Hepatocyte (in vitro differentiated cells): ENCODE measurements at regions not wholly inside any gene's neighbourhood (a gene's known extent, or its start where the extent isn't known, plus 50 kb on each side); places are given as distances from the start of the nearest gene placed in this dataset.

Experiments
- EZH2phosphoT487 ChIP-seq: fragments of 200-600 bp; sonication (generic); IDR thresholded peaks from one replicate; pipeline ENCODE4 v1.6.1; 2018; ENCODE audit warnings: antibody characterized with exemption, mild to moderate bottlenecking, low read depth, moderate library complexity; ENCODE audit not compliant: unreplicated experiment, severe bottlenecking
- TF ChIP-seq, protein P1 (sequence below): fragments of 200-600 bp; sonication (generic); IDR thresholded peaks from 2 replicates; pipeline ENCODE4 v1.5.1; 2016; ENCODE audit warnings: antibody characterized with exemption, mild to moderate bottlenecking; ENCODE audit not compliant: poor library complexity

DNA sequence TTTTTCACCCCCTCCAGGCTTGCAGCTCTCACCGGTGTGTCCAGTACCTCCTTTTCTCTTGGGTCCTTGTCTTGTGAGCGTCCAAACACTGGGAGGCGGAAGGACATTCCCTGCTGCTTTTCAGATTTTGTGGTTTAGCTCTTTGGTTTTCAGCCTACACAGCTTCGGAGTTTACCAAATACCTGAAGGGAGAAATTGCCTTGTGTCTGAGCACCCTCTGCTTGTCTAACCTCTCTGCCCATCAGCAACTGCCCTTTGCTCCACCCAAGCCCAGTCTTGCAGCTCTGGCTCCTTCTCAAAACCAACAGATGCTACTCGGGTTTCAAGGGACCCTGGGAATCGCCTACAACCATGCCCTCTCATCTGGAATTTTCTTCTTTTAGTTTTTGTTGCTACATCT, 519.1 kb upstream of the IGFBP3 start:
- TF ChIP-seq EZH2phosphoT487: no peak
- TF ChIP-seq, protein P1, sequence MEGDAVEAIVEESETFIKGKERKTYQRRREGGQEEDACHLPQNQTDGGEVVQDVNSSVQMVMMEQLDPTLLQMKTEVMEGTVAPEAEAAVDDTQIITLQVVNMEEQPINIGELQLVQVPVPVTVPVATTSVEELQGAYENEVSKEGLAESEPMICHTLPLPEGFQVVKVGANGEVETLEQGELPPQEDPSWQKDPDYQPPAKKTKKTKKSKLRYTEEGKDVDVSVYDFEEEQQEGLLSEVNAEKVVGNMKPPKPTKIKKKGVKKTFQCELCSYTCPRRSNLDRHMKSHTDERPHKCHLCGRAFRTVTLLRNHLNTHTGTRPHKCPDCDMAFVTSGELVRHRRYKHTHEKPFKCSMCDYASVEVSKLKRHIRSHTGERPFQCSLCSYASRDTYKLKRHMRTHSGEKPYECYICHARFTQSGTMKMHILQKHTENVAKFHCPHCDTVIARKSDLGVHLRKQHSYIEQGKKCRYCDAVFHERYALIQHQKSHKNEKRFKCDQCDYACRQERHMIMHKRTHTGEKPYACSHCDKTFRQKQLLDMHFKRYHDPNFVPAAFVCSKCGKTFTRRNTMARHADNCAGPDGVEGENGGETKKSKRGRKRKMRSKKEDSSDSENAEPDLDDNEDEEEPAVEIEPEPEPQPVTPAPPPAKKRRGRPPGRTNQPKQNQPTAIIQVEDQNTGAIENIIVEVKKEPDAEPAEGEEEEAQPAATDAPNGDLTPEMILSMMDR: no peak
